ENCODE measurements at regions not wholly inside any gene's neighbourhood (a gene's known extent, or its start where the extent isn't known, plus 50 kb on each side); places are given as distances from the start of the nearest gene placed in this dataset.
"Not testable (repeated sequence)": the region's sequence is repeated elsewhere in the genome, so short reads cannot be mapped to it uniquely, and the experiment has no call there.

DNA sequence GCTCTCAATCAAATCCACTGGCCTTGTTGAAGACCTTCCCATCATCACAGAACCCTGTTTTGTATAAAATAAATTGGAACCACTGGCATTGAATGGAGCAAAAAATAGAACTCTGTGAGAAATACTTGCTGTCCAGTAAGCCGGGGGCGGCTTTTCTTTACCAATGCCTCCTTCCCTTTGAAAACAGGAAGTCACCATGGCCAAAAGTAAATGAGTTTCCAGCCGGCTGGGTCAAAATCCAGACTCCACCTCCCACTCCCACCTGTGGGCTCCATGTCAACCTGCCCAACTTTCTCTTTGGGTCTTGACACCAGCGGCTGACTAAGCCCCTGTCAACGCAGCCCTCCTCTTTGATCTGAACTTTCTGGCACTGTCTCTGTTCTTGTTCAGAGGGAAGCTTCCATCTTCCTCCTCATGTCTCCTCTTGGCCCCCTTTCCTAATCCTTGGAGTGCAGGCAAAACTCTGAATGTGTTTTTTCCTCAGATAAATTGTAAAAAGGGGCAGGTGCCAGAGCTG, 95.2 kb downstream of the TFAP2C start:
- DNase-seq (ENCODE audit: low spot score) = no peak

- no peak for DNase-seq (ENCODE audit: low spot score)
Observed at GRCh38 chr20:56730003-56730402, 100.9 kb downstream of the TFAP2C start.

GRCh38 chr20:56730996-56731395, 101.9 kb downstream of the TFAP2C start:
- DNase-seq (ENCODE audit: low spot score) = no peak

DNA sequence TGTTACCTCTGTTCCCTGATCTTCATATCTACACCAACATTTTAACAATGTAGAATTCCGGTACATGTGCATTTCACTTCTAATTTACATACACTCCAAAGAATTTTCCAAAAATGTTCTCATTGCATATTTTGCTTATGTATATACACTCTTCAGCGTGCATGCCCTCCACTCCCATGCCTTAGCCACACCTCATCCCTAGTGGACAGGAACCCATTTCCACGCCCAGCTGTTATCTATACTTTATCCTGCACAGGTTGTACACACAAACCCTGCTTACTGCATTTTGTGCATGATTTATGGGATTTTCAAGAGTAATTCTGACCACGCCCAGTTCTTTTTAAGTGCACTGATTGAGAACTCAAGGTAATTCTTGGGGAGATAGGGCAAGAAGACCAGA, 102.4 kb downstream of the TFAP2C start:
- DNase-seq (ENCODE audit: low spot score) = no peak

- no peak for DNase-seq (ENCODE audit: low spot score)
Observed at GRCh38 chr20:56733967-56734366, 104.9 kb downstream of the TFAP2C start.

- no peak for DNase-seq (ENCODE audit: low spot score)
Observed at GRCh38 chr20:56735084-56735642, 106.1 kb downstream of the TFAP2C start.

- DNase-seq (ENCODE audit: low spot score) = no peak
Observed at GRCh38 chr20:56736285-56736857, 107.3 kb downstream of the TFAP2C start.

- not testable (repeated sequence) for DNase-seq (ENCODE audit: low spot score)
Observed at GRCh38 chr20:56744325-56744821, 115.3 kb downstream of the TFAP2C start.

DNA sequence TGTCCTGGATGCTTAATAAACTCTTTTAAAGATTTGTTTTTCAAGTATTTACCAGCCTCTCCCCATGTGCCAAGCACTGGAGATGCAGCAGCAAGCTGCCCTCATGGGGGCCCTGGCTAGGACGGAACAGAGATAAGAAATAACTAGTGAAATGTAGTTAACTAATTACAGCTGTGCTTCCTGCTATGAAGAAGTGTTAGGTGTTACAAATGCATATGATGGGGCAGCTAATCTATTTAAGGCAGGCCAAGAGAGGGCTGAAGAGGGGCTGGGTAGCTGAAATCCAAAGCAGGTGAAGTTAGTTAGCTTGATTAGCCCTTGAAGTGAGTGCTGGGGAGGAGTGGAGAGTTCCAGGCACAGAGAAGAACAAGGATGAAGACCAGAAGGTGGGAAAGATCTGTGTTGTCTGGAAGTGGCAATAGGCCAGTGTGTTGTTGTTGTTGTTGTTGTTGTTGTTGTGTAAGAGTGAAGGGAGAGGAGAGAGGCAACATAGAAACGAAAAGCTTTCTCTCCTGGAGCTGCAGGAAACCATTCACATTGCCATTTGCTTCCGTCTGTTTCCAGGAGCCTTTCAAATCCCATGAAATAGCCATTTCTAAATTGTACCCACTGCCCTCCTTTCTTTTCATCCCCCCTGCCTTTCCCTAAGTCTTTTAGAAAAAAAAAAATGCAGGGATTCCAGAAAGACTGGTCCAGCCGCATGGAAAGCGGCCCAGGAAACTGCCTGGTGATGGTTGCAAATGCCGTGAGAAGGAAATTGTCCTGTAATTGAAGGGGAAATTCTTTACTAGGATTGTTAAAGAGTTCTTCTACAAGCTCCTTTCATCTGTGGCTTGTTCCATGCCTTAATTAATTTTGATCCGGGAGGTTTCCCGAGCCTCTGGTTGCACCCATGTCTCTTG, 119.6 kb downstream of the TFAP2C start:
- no peak for DNase-seq (ENCODE audit: low spot score)

- no peak for DNase-seq (ENCODE audit: low spot score)
Observed at GRCh38 chr20:56750430-56750829, 121.3 kb downstream of the TFAP2C start.

GRCh38 chr20:56752274-56752673, 123.2 kb downstream of the TFAP2C start:
- peak; percentile 29 for DNase-seq (ENCODE audit: low spot score)

DNA sequence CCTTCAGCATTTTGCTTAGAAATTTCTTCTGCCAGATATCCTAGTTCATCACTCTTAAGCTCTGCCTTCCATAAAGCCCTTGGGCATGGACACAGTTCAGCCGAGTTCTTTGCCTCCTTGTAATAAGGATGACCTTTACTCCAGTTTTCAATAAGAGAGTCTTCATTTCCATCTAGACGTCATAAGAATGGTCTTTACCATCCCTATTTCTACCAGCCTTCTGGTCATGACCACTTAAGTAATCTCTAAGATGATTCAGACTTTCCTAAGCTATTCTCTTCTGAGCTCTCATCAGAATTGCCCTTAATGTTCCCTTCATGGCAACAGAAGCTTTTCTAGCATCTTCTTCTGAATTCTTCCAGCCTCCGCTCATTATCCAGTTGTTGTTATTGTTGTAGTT, 126.1 kb downstream of the TFAP2C start:
- no peak for DNase-seq (ENCODE audit: low spot score)

DNA sequence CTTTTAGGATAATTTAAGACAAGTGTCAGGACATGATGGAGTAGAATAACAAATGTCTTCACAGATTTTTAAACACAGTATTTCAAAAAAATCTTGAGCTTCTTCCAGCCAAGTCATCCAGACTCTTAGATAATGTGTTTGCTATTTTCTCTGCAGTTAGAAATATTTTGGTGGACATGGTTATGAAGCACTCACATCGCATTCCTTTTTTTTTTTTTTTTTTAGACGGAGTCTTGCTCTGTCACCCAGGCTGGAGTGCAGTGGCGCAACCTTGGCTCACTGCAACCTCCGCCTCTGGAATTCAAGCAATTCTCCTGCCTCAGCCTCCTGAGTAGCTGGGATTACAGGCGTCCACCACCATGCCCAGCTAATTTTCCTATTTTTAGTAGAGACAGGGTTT, 127.6 kb downstream of the TFAP2C start:
- not testable (repeated sequence) for DNase-seq (ENCODE audit: low spot score)

- no peak for DNase-seq (ENCODE audit: low spot score)
Observed at GRCh38 chr20:56758706-56759105, 129.6 kb downstream of the TFAP2C start.

- no peak for DNase-seq (ENCODE audit: low spot score)
Observed at GRCh38 chr20:56759741-56760278, 130.7 kb downstream of the TFAP2C start.

- DNase-seq (ENCODE audit: low spot score) = no peak
Observed at GRCh38 chr20:56760610-56761009, 131.5 kb downstream of the TFAP2C start.

DNA sequence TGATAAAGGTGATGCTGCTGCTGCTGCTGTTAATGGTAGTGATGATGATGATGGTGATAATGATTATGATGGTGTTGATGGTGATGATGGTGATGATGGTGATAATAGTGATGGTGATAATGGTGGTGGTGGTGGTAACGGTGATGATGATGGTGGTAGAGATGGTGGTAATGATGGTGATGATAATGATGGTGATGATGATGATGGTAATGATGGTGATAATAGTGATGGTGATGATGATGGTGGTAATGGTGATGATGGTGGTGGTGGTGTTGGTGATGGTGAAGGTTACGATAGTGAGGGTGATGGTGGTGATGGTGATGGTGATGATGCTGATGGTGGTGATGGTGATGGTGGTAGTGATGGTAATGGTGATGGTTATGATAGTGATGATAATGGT, 132.3 kb downstream of the TFAP2C start:
- DNase-seq (ENCODE audit: low spot score) = no peak

DNA sequence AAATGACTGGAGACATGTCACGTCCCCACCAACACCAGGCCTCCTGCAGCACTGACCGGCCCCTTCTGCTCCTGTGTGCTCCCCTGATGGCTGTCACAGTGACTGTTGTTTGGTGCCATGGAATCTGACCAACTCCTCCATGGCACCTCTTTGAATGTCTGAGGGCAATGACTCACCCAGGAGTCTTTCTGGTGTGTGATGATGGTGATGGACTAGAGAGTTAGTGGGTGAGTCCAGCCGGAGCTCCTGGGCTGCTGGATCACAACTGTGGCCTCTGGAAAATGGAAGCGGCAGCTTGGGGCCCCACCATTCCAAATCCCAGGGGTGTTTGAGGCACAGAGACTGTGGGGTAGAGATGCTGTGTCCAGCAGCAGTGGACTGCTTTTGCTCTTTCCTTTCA, 133.3 kb downstream of the TFAP2C start:
- no peak for DNase-seq (ENCODE audit: low spot score)

- DNase-seq (ENCODE audit: low spot score) = no peak
Observed at GRCh38 chr20:56762829-56763228, 133.7 kb downstream of the TFAP2C start.

DNA sequence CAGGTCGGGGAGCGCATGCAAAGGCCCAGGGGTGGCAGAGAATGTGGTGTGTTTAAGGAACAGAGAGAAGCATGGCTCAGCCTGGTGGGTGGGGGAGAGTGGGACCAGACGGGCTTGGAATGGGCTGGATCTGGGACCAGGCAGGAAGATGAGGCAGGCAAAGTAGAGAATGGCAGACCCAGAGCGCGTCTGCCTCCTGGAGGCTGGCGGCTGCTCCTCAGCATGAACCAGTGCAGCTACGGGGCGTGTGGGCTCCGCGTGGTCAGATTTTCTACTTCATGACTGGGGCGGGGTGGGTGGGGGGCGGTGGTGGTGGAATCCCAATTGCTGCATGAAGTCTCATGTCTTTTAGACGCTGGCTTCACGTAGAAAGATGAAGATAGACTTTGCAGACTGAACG, 135.6 kb downstream of the TFAP2C start:
- no peak for DNase-seq (ENCODE audit: low spot score)

DNA sequence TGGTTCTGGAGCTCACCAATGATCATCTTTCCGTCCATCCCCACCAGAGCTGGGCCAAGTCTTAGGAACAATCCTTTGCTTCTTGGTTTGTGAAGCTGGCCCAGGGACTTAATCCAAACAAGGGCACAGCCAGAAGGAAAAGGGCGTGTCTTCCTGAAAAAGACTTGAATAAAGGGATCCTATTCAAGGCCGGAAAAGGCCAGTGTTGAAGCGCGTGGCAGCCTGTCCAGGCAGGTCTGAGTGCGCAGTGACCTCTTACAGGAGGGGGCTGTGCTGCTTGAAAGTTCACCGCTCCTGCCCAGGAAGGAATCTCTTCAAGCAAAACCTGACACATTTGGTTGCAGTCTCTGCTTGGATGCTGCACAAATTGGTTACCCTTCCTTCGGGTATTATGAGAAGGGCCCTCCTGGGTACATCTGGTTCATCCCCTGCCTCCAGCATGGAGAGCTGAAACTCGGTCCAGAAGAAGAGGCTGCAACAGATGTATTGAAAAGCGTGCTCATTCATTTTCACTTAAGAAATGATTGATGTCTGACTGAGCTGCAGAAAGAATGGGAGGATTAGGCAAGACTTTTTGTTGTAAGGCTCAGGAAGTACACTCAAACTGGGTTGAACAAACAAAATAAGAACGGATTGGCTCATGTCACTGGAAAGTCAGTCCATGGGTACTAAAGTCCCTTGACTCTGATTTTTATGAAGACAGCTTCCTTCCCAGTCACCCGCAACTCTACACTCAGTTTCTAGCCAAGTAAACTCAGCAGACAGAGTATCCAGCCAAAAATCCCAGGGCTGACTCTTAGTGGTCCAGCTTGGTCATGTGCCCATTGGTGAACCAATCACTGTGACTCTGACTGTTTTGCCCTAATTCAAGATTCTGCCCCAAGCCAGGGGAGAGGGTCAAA, 136.3 kb downstream of the TFAP2C start:
- no peak for DNase-seq (ENCODE audit: low spot score)

DNA sequence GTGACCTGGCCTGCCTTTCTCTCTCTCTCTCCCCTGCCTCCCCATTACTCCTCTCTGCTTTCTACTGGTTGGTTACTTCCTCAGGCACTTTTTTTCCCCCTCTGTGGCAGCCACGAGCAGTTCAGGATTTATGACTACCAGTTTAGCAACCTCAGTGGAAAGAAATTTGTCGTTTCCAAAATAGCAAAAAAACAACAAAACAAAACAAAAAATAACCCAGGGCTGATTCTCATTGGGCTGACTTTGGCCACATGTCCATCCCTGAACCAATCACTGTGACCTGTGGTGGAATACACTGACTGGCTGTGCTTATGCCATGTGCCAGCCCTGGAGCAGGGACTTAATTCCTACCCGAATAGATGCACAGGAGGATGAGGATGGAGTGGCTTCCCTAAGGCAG, 137.4 kb downstream of the TFAP2C start:
- no peak for DNase-seq (ENCODE audit: low spot score)

Data from SW480 (cell line).